GM12891 (cell line): ENCODE measurements at regions not wholly inside any gene's neighbourhood (a gene's known extent, or its start where the extent isn't known, plus 50 kb on each side); places are given as distances from the start of the nearest gene placed in this dataset.

Experiments used
- PAX5 ChIP-seq: IDR thresholded peaks from 2 replicates; pipeline ENCODE4 v1.6.1; 2011; ENCODE audit warnings: low read length, moderate library complexity, mild to moderate bottlenecking; ENCODE audit not compliant: insufficient read depth, severe bottlenecking
- POLR2A ChIP-seq: IDR thresholded peaks from 2 replicates; pipeline ENCODE4 v1.6.1; 2011; ENCODE audit warnings: low read depth, low read length, control low read depth
- POLR2AphosphoS5 ChIP-seq: IDR thresholded peaks from 2 replicates; pipeline ENCODE4 v1.6.1; 2011; ENCODE audit warnings: low read depth, low read length, control low read depth
- SPI1 ChIP-seq: IDR thresholded peaks from 2 replicates; pipeline ENCODE4 v1.6.1; 2011; ENCODE audit warnings: low read depth, low read length, control low read depth
- TAF1 ChIP-seq: IDR thresholded peaks from 2 replicates; pipeline ENCODE4 v1.6.1; 2011; ENCODE audit warnings: low read depth, low read length, control low read depth

- TF ChIP-seq POLR2A, result no peak
- no peak for TF ChIP-seq TAF1
- no peak for TF ChIP-seq PAX5
- no peak for TF ChIP-seq POLR2AphosphoS5
- no peak for TF ChIP-seq SPI1
Measured at GRCh38 chr15:98506172-98506571, 142.2 kb upstream of the IGF1R start.
